ENCODE measurements at regions not wholly inside any gene's neighbourhood (a gene's known extent, or its start where the extent isn't known, plus 50 kb on each side); places are given as distances from the start of the nearest gene placed in this dataset.

DNA sequence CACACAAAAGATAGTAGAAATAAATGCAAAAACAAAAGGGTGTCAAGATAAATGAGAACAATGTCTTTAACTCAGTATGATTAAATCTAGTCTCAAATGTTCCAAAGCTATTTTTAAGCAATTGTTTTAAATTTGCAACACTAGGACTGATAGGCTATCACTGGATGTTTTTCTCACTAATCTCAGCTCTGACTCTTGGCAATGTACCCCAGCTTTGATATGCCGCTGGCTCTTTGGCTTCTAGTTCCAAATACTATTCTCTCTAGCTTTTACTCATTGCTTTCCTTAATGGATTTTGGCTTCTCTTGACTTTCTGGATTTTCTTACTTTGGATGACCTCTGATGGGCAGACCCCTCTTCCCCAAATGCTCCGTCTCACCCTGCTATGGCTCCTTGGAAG, 116.0 kb upstream of the SLC35B3 start:
- TF ChIP-seq POLR2A (IDR thresholded peaks at IDR 0.05; ENCODE audit: low read length) (no peak), GATA1 (IDR thresholded peaks at IDR 0.05; ENCODE audit: low read depth, low read length) (no peak)
